GM04504 (cell line): ENCODE measurements at regions not wholly inside any gene's neighbourhood (a gene's known extent, or its start where the extent isn't known, plus 50 kb on each side); places are given as distances from the start of the nearest gene placed in this dataset.

Experiments used
- DNase-seq: peaks from one replicate; pipeline ENCODE4 v3.0.0-alpha.2; 2012; ENCODE audit warnings: low read depth

DNA sequence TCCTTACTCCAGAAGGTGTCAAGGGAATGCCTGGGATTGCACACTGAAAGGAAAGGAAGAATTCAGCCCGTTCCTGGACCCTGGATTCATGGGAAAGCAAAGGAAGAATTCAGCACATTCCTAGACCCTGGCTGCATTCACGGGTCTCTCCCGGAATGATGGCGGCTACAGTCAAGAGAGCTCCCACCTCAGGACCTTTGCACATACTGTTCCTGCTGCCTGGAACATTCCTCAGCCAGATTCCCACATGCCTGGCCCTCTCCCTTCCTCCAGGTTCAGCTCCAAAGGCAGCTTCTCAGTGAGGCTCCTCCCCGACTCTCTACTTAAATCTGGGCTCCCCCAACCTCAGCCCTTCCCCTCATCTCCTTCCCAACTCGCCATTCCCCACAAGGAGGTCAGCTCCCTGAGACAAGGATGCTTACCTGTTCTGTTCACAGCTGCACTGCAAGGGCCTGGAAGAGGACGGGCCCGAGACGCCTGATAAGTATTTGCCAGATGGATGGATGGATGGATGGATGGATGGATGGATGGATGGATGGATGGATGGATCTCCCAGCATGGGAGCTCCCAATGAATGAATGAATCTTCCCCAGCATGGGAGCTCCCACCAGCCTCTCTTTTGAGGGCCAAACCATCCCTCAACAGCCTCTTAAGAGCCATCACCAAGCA lies 77.4 kb downstream of the NCOR2 start:
- DNase-seq, result no peak

DNA sequence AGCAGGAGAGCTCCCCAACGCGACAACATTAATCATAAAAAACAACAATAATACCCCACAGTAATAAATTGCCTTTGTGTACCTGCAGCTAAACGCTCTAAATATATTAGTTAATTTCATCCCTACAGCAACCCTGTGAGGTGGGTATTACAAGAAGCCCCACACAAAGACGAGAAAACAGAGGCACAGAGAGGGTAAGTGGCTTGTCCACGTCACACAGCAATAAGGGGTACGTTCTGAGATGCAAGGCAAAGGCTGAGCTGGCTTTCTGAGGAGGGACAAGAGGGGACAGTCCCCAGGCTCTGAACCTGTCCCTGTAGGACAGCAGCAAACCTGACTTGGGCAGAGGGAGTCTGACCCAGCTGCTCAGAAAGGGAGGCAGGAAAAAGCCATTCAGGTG lies 78.2 kb downstream of the NCOR2 start:
- DNase-seq, result no peak

DNA sequence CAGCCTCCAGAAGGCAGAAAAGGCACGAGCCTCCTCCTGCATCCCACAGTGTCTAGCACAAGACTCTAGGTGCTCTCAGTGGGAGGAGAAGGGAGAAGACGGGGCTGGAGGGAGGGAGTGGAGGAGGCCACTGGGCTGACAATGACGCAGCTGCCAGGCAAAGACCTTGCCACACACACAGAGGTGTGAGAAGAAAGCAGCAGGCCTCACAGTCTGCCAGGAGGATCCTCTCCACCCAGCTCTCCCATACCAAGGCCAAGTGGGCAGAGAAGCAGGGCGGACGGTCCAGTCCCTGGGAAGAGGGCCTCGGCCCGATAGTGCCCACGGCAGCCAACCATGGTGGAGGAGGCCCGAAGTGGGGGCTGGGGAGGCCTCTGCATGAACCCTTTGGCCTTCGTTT lies 78.9 kb downstream of the NCOR2 start:
- no peak for DNase-seq

- DNase-seq, result no peak
Measured at GRCh38 chr12:124487834-124488165, 79.6 kb downstream of the NCOR2 start.

DNA sequence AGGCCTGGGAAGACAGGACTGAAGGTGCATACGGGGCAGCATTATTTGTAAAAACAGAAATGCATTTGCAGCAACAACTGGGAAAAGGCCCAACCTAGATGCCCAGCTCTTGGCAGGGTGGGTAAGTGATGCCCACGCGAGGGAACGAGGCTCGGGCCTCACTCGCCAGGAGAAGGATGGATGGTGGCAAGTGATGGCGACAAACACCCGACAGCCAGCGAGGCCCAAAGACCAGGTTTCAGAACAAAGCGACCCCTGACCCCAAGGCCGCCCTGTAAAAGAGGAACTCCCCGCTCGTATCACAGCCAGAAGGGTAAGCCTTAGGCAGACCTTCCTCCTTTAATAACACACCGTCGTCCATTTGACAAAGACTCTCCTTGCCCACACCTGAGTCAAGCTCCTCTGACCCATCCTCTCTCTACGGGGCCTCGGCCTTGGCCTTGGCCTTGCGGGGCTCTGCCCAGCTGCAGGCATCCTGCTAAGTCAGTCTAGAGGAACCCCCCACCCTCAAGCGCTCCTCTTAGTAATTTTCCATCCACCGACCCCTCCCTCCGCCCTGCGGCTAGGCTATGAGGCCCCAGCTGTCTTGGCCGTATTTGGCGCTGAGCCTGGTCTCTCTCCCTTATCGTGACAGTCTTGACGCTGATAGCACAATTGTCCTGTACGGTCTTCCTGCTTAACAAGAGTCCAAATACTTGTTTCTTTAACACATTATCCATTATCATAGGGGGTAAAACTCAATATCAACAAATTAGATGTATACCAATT lies 80.2 kb downstream of the NCOR2 start:
- no peak for DNase-seq

GRCh38 chr12:124486346-124486963 lies 81.0 kb downstream of the NCOR2 start:
- DNase-seq, result no peak

DNA sequence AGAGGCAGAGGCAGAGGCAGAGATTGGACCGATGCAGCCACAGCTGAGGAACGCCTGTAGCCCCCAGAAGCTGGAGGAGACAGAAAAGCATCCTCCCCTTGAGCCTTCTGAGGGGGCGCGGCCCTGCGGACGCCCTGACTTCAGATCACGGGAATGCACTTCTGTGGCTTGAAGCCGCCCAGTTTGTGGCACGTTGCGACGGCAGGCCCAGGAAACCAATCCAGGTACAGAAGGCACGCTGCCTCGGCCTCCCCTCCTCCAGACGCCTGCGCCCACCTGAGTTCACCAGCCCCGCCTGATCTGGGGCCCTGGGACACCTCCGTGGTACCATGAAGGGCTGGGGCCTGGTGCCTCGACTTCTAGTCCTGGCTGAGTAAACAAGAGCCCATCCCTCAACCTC lies 82.0 kb downstream of the NCOR2 start:
- no peak for DNase-seq

DNA sequence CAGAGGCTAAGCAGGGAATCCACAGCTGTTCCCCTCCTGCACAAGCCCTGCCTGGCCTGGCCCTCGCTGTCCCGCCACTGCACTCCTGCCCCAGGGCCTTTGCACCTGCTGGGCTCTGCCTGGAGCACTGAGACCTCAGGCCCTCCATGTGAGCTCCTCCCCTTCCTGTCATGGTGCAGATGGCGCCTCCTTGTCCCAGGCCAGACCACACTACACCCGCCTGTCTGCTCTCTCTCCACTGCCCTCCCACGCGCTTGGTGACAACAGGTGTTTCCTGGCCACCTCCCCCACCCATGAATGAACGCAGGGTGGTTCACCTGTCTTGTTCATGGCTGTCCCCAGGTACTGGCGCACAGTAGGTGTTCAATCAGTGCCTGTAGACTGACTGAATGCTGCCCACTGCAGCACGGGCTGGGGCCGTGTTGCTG lies 82.9 kb downstream of the NCOR2 start:
- DNase-seq, result no peak

DNA sequence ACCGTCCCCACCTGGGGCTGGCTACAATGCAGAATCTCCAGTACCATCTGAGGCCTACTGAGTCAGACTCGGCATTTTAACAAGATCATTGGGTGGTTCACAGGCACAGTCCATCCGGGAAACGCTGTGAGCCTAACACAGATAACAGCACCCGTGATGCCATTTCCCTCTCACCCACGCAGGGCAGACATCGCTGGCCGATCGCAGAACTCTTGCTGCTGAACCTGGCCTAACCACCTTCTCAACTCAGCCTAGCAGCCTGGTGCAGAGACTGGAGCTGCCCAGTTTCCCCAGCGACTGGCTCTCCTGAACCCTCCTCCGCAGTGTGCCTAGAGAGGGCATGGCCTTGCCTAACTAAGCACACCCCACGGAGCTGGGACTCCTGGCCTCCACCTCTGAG lies 83.3 kb downstream of the NCOR2 start:
- no peak for DNase-seq

- no peak for DNase-seq
Measured at GRCh38 chr12:124482901-124483799, 84.3 kb downstream of the NCOR2 start.

DNA sequence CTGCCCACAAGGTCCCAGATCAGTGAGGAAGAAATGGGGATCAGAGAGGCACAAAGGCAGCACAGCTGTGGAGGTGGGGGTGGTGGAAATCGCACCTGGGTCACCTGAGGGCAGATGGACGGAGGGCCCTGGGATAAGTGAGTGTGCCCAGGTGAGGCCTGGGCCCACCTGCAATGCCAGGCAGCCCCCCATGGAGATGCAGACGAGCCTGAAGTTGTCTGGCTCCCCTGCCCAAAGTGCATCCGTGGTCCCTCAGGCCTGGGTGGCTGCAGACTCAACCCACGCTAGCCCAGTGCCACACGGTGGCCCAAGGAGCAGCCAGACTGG lies 84.9 kb downstream of the NCOR2 start:
- no peak for DNase-seq

DNA sequence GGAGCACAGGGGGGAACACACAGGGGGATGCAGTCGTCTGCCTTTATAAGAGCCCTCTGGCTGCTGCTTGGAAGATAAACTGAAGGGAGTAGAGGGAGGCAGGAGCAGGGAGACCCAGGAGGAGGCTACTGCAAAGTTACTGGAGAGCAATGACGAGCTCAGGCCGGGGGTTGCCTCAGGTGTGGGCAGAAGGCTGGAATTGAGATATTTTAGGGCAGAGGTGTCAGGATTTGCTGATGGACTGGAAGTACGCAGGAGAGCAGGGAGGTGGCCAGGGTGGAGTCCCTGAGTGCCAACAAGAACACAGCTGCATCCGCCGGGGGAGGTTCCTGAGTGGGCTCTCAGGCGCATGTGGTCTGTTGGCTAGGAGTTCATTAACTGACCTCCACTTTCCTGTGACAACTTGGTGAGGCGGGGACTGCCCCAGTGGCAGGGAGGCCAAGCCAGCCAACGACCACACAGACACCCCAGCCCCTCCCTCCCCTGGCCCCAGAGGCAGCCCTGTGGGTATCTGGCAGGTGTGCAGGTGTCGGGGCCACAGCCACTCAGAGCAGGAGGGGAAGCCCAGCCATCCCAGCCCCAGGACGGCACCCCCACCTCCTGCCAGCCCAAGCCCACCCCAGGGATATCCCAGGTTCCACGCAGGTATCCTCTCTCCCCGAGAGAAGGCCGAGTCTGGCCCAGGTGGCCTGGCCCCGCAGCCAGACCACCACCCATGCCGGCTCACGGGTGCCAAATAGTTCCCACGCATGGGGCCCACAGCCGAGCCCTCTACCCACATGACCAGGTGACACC lies 85.4 kb downstream of the NCOR2 start:
- DNase-seq, result no peak

DNA sequence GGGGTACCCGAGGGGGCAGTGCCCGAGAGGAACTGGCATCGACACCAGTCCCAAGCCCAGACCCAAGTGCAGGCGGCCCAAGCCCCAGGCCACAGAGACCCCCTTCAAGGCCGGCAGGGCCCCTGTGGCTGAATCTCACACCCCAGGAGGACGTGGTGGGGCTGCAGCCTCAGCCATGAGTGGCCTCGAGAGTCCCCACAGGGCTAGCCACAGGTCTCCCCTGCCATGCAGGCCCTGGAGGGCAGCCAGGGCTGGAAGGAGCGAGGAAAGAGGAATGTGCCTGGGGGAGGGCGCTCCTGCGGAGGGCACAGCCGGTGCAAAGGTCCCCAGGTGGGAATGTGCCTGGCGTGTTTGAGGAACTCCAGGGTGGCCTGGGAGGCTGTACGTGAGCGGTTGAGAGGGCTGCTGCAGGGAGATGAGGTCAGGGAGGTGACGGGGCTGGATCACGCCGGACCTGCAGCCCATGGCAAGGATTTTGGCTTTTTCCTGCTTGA lies 86.1 kb downstream of the NCOR2 start:
- DNase-seq, result no peak

GRCh38 chr12:124480469-124481256 lies 86.7 kb downstream of the NCOR2 start:
- peak; percentile 62 for DNase-seq

DNA sequence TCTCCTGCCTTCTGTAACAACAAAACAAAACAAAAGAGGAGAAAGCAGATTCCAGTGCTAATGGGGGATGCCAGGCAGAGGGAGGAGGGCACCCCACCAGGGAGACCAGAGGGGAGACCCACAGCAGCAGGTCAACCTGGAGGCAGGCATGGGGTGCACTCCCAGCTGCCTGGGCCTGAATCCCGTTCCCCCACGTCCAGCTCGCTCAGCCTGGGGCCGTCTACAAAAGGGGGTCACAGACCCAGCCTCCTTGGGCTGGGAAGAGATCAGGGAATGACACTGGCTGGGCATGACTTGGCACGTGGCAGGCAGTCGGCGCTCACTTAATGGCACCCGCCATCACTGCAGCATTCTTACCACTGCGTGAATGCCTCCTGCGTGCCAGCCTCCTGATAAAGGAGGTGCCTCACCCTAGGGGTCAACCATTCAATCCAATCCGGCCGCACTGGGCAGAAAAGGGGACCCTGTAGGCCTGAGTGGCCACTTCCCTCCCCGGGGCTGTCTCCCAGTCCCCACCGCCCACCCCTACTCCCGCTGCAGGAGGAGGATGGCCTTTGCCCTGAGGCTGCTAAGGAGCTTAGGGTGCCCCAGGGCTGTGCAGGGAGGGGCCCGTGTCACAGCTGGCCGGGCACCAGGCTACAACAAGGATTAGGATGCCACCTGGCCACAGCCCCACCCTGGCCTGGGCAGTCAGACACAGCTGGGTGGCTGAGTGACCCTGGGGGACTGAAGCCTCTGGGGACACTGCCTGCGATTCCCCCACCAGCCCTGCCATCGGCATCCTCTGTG lies 87.5 kb downstream of the NCOR2 start:
- no peak for DNase-seq

- DNase-seq, result no peak
Measured at GRCh38 chr12:124478985-124479645, 88.3 kb downstream of the NCOR2 start.

GRCh38 chr12:124478416-124478815 lies 89.0 kb downstream of the NCOR2 start:
- DNase-seq, result no peak

- DNase-seq, result no peak
Measured at GRCh38 chr12:124477107-124477915, 90.1 kb downstream of the NCOR2 start.

DNA sequence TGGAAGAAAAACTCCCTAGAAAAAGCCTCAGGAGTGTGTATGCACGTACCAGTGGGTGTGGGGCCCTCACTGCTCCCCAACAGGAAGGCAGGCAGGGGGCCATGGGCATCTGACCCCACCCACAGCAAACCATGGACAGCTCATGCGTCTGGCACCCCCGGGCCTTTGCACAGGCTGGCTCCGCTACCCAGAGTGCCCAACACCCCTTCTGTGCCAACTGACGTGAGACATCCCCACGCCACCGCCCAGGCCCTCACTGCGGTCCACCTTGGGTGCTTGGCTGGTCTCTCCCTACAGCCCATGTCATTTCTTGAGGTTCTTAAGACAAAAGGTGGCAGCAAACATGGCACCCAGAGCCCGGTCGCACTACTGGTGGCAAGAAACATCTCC lies 91.4 kb downstream of the NCOR2 start:
- no peak for DNase-seq
